GM12872 (cell line): ENCODE measurements at regions not wholly inside any gene's neighbourhood (a gene's known extent, or its start where the extent isn't known, plus 50 kb on each side); places are given as distances from the start of the nearest gene placed in this dataset.

Experiments
- TF ChIP-seq, protein P1 (sequence below): IDR thresholded peaks from 3 replicates; pipeline ENCODE4 v1.5.1; 2011; ENCODE audit warnings: low read depth, mild to moderate bottlenecking, low read length, moderate library complexity; ENCODE audit not compliant: insufficient read depth

- TF ChIP-seq, protein P1, sequence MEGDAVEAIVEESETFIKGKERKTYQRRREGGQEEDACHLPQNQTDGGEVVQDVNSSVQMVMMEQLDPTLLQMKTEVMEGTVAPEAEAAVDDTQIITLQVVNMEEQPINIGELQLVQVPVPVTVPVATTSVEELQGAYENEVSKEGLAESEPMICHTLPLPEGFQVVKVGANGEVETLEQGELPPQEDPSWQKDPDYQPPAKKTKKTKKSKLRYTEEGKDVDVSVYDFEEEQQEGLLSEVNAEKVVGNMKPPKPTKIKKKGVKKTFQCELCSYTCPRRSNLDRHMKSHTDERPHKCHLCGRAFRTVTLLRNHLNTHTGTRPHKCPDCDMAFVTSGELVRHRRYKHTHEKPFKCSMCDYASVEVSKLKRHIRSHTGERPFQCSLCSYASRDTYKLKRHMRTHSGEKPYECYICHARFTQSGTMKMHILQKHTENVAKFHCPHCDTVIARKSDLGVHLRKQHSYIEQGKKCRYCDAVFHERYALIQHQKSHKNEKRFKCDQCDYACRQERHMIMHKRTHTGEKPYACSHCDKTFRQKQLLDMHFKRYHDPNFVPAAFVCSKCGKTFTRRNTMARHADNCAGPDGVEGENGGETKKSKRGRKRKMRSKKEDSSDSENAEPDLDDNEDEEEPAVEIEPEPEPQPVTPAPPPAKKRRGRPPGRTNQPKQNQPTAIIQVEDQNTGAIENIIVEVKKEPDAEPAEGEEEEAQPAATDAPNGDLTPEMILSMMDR = no peak
These were observed 145.9 kb downstream of the COPS8 start for GRCh38 chr2:237231593-237231992.

GRCh38 chr2:237232166-237232565, 146.5 kb downstream of the COPS8 start:
- TF ChIP-seq, protein P1 = no peak

DNA sequence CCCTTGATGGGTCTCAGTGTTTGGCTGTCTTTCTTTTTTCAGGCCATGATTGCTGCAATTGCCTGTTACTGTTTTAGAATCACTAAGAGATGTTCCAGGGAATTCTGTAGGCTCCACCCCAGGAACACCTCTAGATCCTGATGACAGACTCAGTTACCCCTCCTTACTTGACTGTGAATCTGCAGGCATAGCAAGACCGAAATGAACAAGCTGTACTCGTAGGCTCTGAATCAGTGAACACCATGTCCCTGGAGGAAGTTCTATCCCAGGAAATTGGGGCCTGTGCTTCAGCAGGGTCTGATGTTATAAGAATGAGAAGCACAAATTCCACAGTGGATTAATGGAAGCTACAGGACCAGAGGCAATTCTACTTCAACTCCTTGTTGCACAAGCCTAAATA, 148.6 kb downstream of the COPS8 start:
- TF ChIP-seq, protein P1 = no peak

DNA sequence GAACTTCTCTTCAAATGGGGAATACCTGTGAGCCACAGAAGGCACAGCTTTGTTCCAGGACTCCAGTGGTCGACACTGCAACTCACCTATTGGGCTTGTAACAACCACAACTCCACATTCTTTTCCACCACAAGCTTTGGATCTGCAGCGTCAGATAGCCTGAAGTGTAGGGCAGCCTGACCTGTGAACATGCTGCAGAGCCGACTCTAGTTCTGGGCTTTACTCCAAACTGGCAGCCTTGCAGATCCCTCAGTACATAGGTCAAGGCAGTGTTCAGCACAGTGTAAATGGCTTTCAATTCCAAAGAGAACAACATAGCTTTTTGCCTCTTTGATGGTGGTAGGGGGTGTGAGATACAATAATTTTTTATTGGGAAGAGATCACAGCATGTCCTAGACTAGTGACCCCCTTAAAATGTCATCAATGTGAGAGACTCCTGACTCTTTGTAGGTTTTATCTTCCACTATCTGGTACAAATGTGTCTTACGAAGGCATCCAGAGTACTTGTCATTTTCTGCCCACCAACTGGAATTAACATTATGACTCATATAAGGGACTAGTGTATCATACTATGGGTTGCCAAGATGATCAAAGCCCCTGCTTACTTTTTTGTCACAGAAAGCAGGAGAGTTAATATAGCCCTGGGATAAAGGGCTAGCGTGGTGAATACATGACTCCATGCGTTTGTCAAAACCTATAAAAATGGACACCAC, 149.8 kb downstream of the COPS8 start:
- TF ChIP-seq, protein P1 = no peak

DNA sequence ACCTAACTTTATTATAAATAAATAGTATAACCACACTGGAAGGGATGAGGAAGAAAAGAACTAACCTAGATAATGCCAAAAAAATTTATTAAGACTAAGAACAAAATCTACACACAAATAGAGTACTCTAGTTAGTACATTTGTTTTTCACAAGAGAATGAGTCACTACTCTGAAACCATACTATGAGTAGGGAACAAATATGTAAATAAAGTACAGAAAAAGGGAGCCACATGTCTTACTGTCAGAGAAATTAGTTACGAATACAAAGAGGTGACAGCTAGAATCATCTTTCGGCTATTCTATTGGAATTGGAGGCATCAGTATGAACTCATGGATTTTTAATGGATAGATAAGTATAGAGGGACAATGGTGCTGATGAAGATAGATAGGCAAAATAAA, 150.5 kb downstream of the COPS8 start:
- TF ChIP-seq, protein P1 = no peak

DNA sequence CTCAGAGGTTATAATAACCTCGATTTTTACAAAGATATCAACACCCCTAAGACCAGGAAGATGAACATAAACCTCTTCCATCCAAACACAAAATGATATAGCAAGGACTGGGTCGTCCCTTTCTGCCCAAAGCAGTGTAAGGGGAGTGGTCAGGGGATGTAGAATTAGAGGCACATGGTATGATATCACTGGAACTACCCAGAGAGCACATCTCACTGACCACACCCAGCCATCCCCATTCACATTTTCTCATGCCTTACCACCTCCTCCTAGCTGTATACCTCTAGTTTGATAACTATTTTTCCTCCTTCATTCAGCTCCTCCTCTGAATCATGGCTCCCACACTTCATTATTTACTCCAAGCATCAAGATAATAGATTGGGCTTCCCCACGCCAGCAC, 152.6 kb downstream of the COPS8 start:
- TF ChIP-seq, protein P1 = no peak

GRCh38 chr2:237240252-237240651, 154.6 kb downstream of the COPS8 start:
- TF ChIP-seq, protein P1 = no peak

DNA sequence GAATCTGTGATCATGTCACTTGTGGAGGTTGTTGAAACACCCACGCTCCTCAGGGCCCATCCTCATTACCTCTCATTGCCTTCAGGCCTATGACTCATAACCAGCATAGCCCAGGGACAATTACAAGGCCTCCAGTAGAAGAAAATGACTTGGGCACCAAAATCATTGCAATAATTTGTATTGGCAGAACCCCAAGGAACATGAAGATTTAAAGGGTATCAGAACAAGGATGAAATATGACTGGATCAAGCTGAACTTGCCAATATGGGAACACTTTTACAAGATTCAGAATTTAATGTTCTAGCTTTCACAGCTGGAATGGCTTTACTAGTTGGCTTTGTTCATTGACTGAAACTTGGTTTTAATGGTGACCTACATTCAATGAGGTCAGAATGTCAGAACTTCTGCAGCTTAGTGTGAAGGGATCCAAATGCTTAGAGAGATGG, 156.4 kb downstream of the COPS8 start:
- TF ChIP-seq, protein P1 = no peak
